B cell (primary cell): ENCODE measurements at regions not wholly inside any gene's neighbourhood (a gene's known extent, or its start where the extent isn't known, plus 50 kb on each side); places are given as distances from the start of the nearest gene placed in this dataset.

Experiments used
- ATAC-seq: fragments of 200-7000 bp; cut with Tn5 transposase; one replicate; pipeline ENCODE4 v1.10.0; 2021; ENCODE audit warnings: low read depth, mild to moderate bottlenecking, moderate number of reproducible peaks, moderate library complexity
- CTCF ChIA-PET: fragments of 350-600 bp; sonication (Branson Sonifier 250); formaldehyde crosslinking; loops from one replicate; lab custom pipeline; 2021; ENCODE audit warnings: antibody characterized with exemption, inconsistent platforms; lab: Charles Lee
- POLR2A ChIA-PET: fragments of 350-600 bp; sonication (Branson Sonifier 250); formaldehyde crosslinking; loops from one replicate; lab custom pipeline; 2021; ENCODE audit warnings: antibody characterized with exemption; lab: Charles Lee
- DNase-seq: peaks from one replicate; pipeline ENCODE4 v3.0.0; 2013
- H2AFZ ChIP-seq: 2 replicates; pipeline ENCODE4 v1.6.1; 2012; ENCODE audit warnings: mild to moderate bottlenecking, low read depth, low read length; ENCODE audit not compliant: insufficient read depth, poor library complexity, severe bottlenecking
- H3K27ac ChIP-seq, 2 donors: 1 replicate in 1 of 2; 2 replicates in 1 of 2; pipeline ENCODE4 v1.5.1; 2012 to 2013; ENCODE audit warnings: low read length in 2 of 2, mild to moderate bottlenecking in 2 of 2, moderate library complexity in 1 of 2
- H3K27me3 ChIP-seq, 4 experiments: fragments of 200-600 bp in 1 of 4; sonication (generic) in 1 of 4; replicated peaks in 1 of 4; 1 replicate in 2 of 4; 2 replicates in 2 of 4; pipeline versions ENCODE4 v1.6.1 to v1.7.0; 2013 to 2016; ENCODE audit warnings: low read length in 3 of 4, mild to moderate bottlenecking in 2 of 4, mixed read lengths in 1 of 4, moderate library complexity in 1 of 4; ENCODE audit not compliant: insufficient read depth in 4 of 4, control insufficient read depth in 3 of 4; ENCODE audit errors: control extremely low read depth in 1 of 4
- H3K36me3 ChIP-seq, 2 experiments: replicated peaks in 1 of 2; 1 replicate in 1 of 2; 2 replicates in 1 of 2; pipeline versions ENCODE4 v1.6.1 to v1.7.1; 2013; ENCODE audit warnings: low read length in 1 of 2; ENCODE audit not compliant: insufficient read depth in 2 of 2, control insufficient read depth in 1 of 2; ENCODE audit errors: control extremely low read depth in 1 of 2, extremely low read depth in 1 of 2
- H3K4me1 ChIP-seq, 2 donors: fragments of 200-600 bp in 1 of 2; sonication (generic) in 1 of 2; 1 replicate in 1 of 2; 2 replicates in 1 of 2; pipeline versions ENCODE4 v1.5.1 to v1.6.1; 2013 to 2017; ENCODE audit warnings: low read length in 2 of 2; ENCODE audit not compliant: control insufficient read depth in 2 of 2, insufficient read depth in 2 of 2
- H3K4me2 ChIP-seq: replicated peaks from 2 replicates; pipeline ENCODE3; 2012; ENCODE audit warnings: mild to moderate bottlenecking, low read depth, low read length; ENCODE audit not compliant: poor library complexity, severe bottlenecking
- H3K4me3 ChIP-seq, 5 experiments: fragments of 200-600 bp in 1 of 5; sonication (generic) in 1 of 5; 1 replicate in 3 of 5; 2 replicates in 2 of 5; pipeline versions ENCODE4 v1.5.1 to v1.7.0; 2011 to 2016; ENCODE audit warnings: low read length in 4 of 5, mild to moderate bottlenecking in 4 of 5, low read depth in 2 of 5, control low read depth in 1 of 5, moderate library complexity in 1 of 5; ENCODE audit not compliant: insufficient read depth in 1 of 5; ENCODE audit errors: control extremely low read depth in 1 of 5, extremely low read depth in 1 of 5
- H3K79me2 ChIP-seq: fragments of 200-600 bp; sonication (generic); one replicate; pipeline ENCODE4 v1.6.0; 2016; ENCODE audit warnings: low read length; ENCODE audit not compliant: control insufficient read depth, insufficient read depth
- H3K9ac ChIP-seq: fragments of 200-600 bp; sonication (generic); 2 replicates; pipeline ENCODE4 v1.6.1; 2017; ENCODE audit warnings: mild to moderate bottlenecking, low read length, moderate library complexity
- H3K9me3 ChIP-seq, 3 donors: one replicate each; pipeline versions ENCODE4 v1.6.1 to v1.7.1; 2013; ENCODE audit warnings: low read length in 2 of 3; ENCODE audit not compliant: control insufficient read depth in 2 of 3, insufficient read depth in 1 of 3; ENCODE audit errors: control extremely low read depth in 1 of 3
- H4K20me1 ChIP-seq: 2 replicates; pipeline ENCODE4 v1.6.0; 2012; ENCODE audit warnings: mild to moderate bottlenecking, low read length; ENCODE audit not compliant: insufficient read depth, control insufficient read depth, poor library complexity, severe bottlenecking
- H3K27ac Mint-ChIP-seq: one replicate; pipeline ENCODE4 v1.8.0; 2021; ENCODE audit warnings: mixed read lengths
- H3K27me3 Mint-ChIP-seq: one replicate; pipeline ENCODE4 v1.8.0; 2021; ENCODE audit warnings: mixed read lengths
- H3K4me1 Mint-ChIP-seq: one replicate; pipeline ENCODE4 v1.8.0; 2021; ENCODE audit warnings: mixed read lengths
- H3K4me3 Mint-ChIP-seq: one replicate; pipeline ENCODE4 v1.8.0; 2021; ENCODE audit warnings: mixed read lengths
- H3K9me3 Mint-ChIP-seq: one replicate; pipeline ENCODE4 v1.8.0; 2022; ENCODE audit warnings: mixed read lengths; ENCODE audit not compliant: insufficient read depth
- CTCF ChIP-seq: fragments of 200-600 bp; IDR thresholded peaks from one replicate; pipeline ENCODE4 v1.8.0; 2022; ENCODE audit warnings: antibody characterized with exemption, mild to moderate bottlenecking
- EZH2 ChIP-seq: IDR thresholded peaks from 2 replicates; pipeline ENCODE4 v1.6.1; 2012; ENCODE audit warnings: borderline replicate concordance, low read depth, mild to moderate bottlenecking, moderate library complexity, low read length; ENCODE audit not compliant: insufficient read depth, poor library complexity, severe bottlenecking
- WGBS: methylation state at CpG from one replicate; pipeline ENCODE4 v1.1.5; 2013; ENCODE audit warnings: missing lambda C conversion rate; ENCODE audit not compliant: insufficient coverage; 5-methylcytosine and 5-hydroxymethylcytosine counted together
- intact Hi-C: fragments of 100-400 bp; cut with micrococcal nuclease; formaldehyde crosslinking; loops from one replicate; pipeline ENCODE4 v1.10.0; 2022

GRCh38 chr20:24745206-24745605, 203.9 kb upstream of the CST7 start:
- ATAC-seq: no peak
- Histone ChIP-seq H3K9ac (no peak overlapping the region), H3K4me1 (no peaks in the 10 kb centered on the region), H3K4me2 (no peak overlapping the region), H2AFZ (no peak overlapping the region), H4K20me1 (no peaks in the 10 kb centered on the region), H3K36me3 (no peaks in the 10 kb centered on the region), H3K4me3 (no peak overlapping the region), H3K27ac (no peak overlapping the region), H3K9me3 (no peaks in the 10 kb centered on the region), H3K79me2 (no peaks in the 10 kb centered on the region), H3K27me3 (no peaks in the 10 kb centered on the region)
- no peak for DNase-seq
- ChIA-PET POLR2A (no interaction called here), CTCF (no interaction called here)
- Mint-ChIP-seq H3K27ac (no peak overlapping the region), H3K27me3 (peaks cover 4% of the 10 kb centered on the region), H3K9me3 (no peaks in the 10 kb centered on the region), H3K4me3 (no peak overlapping the region), H3K4me1 (peaks cover 3% of the 10 kb centered on the region)
- intact Hi-C loops: no loop called here
- WGBS: 52% methylated on average over 6 of the region's 6 CpGs
- TF ChIP-seq EZH2 (no peak), CTCF (no peak)

GRCh38 chr20:24745617-24746350, 203.3 kb upstream of the CST7 start:
- no peak for ATAC-seq
- Histone ChIP-seq H3K27me3 (no peaks in the 10 kb centered on the region), H4K20me1 (no peaks in the 10 kb centered on the region), H3K9me3 (no peaks in the 10 kb centered on the region), H2AFZ (no peak overlapping the region), H3K36me3 (no peaks in the 10 kb centered on the region), H3K4me2 (no peak overlapping the region), H3K4me1 (no peaks in the 10 kb centered on the region), H3K27ac (no peak overlapping the region), H3K4me3 (no peak overlapping the region), H3K79me2 (no peaks in the 10 kb centered on the region), H3K9ac (no peak overlapping the region)
- no peak overlapping the region for H3K4me3 Mint-ChIP-seq
- no peaks in the 10 kb centered on the region for H3K9me3 Mint-ChIP-seq
- H3K4me1 Mint-ChIP-seq: peaks cover 2% of the 10 kb centered on the region
- H3K27me3 Mint-ChIP-seq: peaks cover 4% of the 10 kb centered on the region
- DNase-seq: no peak
- intact Hi-C loops: no loop called here
- 87% methylated on average over 14 of the region's 14 CpGs for WGBS
- TF ChIP-seq CTCF (no peak), EZH2 (no peak)
- ChIA-PET POLR2A (no interaction called here), CTCF (no interaction called here)
- no peak overlapping the region for H3K27ac Mint-ChIP-seq
